GM21367 (cell line): ENCODE measurements at regions not wholly inside any gene's neighbourhood (a gene's known extent, or its start where the extent isn't known, plus 50 kb on each side); places are given as distances from the start of the nearest gene placed in this dataset.
"Not testable (repeated sequence)": the region's sequence is repeated elsewhere in the genome, so short reads cannot be mapped to it uniquely, and the experiment has no call there.

Source experiments
- ATAC-seq: cut with Tn5 transposase; IDR thresholded peaks from one replicate; pipeline ENCODE4 v1.9.1; 2021; ENCODE audit not compliant: unreplicated experiment

DNA sequence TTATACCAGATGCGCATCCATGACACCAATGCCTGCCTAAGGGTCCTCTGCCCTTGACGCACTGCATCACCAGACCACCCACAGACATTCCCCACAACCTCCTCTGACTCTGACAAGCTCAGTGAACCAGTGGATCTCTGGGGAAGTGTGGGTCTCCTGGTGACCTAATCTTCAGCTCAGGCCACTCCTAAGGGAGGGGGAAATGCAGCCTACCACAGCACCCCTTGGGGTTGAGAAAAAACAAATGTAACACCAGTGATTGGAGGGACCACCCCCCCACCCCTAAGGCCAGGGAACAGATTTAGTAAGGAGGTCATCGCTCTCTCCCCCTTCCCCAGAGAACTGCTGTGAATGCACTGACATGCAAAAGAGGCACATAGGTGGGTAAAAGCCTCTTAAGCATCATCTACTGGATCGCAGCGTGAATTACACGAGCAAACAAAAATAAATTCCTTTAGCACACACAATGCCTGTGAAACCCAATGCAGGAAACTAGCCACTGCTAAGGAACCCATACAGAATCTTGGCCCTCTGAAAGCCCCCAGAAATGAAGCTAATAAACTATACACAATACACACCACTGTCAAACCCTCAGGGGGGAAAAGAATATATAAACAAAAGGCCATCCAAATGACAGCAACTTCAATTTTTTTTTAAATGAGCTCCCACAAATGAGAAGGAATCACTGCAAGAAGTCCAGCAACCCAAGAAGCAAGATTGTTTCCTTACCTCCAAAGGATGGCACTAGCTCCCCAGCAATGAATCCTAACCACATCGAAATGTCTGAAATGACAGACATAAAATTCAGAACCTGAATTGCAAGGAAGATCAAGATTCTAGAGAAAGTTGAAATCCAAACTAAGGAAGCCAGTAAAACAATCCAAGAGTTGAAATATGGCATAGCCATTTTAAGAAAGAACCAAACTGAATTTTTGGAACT lies 513.7 kb upstream of the PTGER4 start:
- no peak for ATAC-seq

DNA sequence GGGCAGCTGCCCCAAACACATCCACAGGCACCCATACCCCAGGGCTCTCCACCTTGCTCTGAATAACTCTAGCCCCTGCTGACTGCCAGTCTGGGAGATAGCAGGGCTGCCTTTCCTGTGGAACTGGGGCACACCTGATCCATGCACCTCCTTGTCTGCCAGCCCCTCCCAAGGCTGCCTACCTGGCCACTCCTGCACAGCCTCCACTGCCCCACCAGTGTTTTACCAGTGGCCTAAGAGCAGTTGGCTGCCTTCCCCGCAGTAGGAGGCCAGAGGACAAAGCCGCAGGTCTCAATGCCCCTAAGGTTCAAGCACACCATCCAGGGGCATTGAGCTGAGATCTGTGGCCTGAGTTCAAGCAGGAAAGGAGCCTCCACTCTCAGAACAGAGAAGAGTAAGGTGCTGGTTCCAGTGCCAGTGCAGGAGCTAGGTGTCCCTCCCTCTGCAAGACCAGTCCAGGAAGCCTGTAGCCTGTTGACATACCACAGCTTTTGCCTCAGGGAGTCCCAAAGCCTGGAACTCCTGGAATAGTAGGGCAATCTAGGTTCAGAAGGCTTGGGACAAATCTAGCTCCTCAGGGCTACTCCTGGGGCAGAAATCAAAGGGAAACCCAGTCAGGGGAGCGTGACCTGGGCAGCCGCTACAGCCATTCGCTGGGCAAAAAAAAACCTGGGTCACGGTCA lies 514.5 kb upstream of the PTGER4 start:
- ATAC-seq: no peak

DNA sequence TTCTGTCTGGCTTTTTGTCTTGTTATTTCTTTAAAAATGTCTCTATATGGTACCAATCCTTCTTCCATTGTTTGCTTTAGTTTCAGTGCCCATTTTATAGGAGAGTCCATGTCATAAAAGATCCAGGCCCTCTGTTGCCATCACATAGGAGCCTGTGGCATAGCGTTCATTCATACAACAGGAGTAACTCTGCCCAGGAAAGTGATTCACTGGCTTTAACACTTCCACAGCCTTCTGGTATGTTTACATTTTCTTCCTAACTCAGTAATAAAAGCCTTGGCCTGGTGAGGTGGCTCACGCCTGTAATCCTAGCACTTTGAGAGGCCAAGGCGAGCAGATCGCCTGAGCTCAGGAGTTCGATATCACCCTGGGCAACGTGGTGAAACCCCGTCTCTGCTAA lies 519.3 kb upstream of the PTGER4 start:
- ATAC-seq: no peak

DNA sequence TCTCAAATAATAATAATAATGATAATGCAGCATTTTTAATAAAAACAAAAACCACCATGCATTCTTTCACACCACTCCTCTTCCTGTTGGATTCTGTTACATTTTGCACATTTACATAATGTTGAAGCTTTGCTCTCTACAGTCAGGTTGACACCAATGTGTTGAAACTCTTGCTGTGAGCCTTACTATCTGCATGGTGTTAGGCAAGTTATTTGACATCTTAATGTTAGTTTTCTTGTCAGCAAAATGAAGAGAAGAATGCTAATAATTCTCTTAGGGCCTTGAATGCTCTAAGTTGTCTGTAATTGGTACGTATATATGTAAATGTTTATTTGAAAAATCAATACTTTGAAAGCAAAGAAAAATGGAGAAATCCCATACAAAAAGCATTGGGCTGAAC lies 525.5 kb upstream of the PTGER4 start:
- ATAC-seq: no peak

DNA sequence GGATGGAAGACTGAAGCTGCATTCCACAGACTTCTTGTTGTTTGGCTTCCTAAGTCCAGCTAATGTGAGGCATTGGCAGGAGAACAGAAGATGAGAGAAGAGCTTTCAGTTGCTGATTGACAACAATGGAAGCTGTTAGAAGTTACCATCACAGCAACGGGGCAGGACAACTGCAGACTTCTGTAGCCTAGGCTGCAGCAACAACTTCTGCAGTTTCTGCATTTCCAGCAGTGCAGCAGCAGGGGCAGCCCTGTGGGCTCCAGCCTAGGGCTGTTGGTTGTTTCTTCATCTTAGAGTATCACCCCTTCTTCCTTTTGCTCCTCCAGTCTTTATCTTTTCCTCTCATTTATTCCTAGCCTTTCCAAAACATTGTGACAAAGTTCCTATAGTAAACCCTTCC lies 528.8 kb upstream of the PTGER4 start:
- ATAC-seq: no peak

DNA sequence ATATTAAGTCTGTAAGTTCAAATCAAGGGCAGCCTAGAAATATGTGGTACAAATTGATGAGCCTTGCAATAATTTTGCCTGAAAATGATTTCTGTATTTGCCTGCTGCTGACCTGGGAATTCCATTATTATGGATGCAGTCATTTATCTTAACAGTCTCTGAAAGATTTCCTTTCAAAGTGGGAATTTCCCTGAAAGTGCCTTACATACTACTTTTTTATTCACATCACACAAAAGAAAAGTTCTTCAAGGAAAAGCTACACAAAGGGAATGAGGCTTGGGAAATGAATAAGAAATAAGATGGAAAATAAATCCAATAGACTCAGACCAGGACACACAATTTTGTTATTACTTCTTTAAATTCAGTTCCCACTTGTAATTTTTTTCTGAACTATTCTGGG lies 537.8 kb upstream of the PTGER4 start:
- ATAC-seq: no peak

DNA sequence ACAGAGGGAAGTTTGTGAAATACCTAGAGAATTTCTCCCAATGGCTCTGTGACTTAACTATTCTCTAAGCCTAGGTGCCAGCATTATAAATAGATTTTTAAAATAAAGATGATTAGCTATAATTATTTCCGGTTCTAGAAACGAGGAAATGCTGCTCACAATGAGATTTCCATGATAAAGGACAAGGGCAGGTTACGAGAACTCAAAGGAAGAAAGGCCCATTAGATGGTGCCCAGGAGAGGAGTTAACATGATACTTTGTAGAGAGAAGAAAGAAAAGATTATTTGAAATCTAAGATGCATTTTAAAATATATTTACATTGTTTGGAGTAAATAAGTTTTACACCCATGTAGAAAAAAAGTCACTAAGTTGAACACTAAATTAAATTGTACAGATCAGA lies 538.3 kb upstream of the PTGER4 start:
- ATAC-seq: no peak

DNA sequence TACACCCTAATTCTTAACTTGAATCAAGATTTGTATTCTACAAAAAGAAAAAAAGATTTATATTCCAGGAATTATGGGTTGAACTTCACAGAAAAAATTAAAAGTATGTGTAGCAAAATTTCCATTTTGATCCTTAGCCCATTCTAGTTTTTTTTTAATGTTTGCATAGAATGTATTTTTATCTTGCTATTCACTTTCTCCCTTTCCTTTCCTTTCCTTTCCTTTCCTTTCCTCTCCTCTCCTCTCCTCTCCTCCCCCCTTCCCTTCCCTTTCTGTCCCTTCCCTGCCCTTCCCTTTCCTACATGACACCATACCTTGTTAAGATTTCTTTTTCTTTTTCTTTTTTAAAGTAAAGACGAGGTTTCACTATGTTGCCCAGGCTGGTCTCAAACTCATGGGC lies 542.5 kb upstream of the PTGER4 start:
- ATAC-seq: no peak

DNA sequence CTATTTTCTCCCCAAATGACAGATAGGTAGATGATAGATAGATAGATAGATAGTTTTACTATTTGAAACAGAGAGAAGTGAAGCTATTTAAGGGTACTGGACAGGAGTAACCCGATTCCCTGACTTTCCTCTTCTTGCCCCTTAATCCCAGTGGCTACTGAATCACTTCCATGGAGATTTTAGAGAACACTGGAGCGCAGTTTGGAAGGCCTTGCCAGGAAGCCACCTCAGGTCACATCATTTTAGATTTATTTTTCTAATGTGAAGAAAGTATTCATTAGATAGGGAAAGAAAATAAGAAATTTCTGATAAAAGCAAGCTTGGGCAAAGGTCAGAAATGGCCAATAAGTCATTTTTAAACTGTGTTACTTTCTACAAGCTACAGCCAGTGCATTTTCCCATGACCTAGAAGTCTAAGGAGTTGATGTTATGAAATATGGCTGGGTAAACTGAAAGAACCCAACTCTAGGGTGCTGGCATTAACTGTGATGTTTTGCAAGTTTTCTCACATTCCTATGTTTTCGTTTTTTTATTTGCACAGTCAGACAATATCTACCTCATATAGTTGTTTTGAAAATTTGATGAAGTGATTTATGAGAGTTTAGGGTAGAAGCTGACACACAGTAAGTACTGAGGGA lies 544.7 kb upstream of the PTGER4 start:
- ATAC-seq: no peak

DNA sequence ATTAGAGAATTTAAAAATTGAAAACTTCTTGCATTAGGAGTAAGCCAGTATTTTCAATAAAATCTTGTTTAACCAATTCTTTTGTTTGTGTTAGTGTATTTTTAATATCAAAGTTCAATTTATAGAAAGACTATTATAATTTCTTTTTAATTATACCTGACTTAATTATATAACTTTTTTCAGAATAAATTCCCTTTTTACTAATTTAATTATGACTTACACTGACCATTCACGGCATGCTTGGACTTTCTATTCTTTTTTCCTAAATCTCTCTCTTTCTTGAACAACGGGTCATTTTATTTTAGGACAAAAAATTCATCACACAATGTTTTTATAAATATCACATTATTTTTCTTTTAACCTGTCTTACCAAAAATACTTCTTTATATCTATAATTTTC lies 555.3 kb upstream of the PTGER4 start:
- no peak for ATAC-seq

DNA sequence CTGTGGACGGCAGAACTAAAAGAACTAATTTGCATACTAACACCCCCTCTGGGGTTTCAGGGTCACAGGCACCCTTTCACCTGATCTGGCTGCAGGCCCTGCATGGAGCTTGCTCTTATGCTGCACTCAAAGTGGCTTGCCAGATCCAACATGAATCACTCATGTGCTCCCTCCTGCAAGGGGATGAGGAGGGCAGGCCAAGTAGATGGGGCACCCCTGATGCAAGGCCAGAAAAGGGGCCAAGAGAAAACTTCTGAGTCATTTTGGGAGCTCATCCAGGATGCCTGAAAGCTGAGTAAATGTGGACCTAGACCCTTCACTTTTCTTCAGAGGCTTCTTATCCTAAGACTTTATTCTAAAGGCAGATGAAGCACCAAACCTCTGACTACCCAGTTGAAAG lies 558.5 kb upstream of the PTGER4 start:
- ATAC-seq: no peak

DNA sequence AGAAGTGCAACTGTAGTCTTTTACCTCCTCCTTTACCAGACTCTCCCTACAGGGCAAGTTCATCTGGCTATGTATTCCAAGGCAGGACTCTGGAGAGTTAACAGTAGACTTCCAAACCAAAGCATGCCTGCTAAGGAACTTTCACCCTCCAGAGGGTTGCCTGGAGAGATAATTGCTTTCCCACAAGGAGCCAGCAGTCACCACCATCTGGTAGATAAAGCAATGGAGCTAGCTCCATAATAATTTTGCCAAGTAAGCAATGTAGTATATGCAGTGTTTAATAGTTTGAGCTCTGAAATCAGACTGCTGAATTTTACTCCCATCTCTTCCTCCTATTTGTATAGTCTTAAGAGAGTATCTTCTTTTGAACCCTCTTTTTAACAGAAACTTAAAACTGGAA lies 566.8 kb upstream of the PTGER4 start:
- no peak for ATAC-seq

DNA sequence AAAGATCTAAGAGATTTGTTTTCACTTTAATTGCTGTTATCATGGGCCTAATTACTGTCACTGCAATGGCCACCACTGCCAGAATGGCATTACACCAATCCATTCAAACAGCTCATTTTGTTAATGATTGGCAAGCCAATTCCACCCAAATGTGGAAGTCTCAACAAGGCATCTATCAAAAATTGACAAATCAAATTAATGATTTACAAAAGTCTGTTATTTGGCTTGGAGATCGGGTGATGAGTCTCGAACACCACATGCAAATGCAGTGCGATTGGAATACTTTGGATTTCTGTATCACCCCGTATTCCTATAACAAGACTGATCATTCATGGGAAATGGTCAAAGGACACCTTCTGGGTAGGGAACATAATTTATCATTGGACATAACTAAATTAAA lies 568.7 kb upstream of the PTGER4 start:
- not testable (repeated sequence) for ATAC-seq

DNA sequence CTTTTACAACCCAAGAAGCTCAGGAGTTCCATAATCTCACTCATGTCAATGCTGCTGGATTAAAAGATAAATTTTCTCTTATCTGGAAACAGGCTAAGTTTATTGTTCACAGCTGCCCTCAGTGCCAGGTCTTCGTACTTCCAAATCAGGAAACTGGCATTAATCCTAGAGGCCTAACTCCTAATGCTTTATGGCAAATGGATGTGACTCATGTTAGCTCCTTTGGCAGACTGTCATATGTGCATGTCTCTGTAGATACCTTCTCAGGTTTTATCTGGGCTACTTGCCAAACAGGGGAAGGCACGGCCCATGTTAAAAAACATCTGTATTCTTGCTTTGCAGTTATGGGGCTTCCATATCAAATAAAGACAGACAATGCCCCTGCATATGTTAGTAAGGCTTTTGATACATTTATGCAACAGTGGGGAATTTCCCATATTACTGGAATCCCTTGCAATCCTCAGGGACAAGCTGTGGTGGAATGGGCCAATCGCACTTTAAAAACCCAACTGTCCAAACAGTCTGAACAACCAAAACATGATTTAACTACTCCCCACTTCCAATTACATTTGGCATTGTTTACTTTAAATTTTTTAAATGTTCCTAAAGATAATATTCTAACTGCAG lies 570.8 kb upstream of the PTGER4 start:
- not testable (repeated sequence) for ATAC-seq

DNA sequence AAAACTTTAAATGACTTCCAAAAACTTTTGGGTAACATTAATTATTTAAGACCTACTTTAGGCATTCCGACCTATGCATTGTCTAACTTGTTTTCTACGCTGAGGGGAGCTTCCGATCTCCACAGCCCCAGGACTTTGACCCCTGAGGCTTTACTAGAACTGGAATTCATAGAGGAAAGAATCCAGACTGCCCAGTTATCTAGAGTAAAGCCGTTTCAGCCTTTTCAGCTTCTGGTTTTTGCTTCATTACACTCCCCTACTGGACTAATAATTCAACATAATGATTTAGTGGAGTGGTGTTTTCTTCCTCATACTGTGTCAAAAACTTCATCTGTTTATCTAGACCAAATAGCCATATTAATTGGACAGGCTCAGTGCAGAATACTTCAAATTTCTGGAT lies 571.9 kb upstream of the PTGER4 start:
- not testable (repeated sequence) for ATAC-seq

DNA sequence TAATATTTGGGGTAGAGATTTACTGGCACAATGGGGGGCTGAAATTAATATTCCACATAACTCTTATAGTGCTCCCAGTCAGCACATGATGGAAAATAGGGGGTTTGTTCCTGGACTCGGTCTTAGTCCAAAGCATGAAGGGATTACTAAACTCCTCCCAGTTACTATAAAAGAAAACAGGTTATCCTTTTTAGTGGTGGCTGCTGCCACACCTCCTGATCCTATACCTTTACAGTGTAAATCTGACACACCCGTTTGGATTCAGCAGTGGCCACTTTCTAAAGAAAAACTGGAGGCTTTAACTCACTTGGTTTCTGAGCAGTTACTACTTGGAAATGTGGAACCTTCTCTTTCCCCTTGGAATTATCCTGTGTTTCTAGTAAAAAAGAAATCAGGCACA lies 572.9 kb upstream of the PTGER4 start:
- no peak for ATAC-seq

DNA sequence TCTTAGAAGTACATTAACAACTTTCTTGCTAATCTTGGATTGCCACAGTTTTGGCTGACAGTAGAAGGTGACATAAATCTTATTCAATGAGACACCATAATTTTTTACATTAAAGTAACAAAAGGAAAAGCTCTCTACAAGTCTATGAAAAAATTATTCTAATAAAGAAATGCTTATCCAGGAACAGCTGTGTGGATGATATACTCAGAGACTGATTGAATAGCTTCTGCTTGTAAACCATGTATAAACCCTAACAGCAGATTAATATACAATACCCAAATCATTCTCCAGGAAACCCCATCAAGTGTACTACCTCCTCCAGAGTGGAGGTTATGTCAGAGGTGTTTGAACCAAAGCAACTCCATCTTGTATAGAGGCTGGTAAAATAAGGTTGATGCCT lies 581.4 kb upstream of the PTGER4 start:
- no peak for ATAC-seq

DNA sequence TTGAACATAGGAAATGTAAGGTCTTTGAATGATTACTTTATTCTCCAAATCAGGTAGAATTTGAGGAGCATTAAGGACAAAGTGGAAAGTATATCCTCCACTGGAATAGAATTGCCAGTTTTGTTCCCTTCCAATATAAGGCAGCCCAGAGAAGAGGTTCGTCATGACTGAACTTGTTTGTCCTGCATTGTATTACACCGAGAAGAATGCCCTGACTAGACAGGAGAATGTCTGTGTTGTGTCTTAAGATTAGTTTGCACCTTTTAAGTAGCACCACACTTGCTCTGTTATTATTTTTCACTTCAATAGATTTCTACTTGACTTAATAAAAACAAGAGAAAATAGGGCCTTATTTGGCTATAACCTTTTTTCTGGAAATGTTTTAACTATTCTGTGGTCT lies 586.2 kb upstream of the PTGER4 start:
- no peak for ATAC-seq

DNA sequence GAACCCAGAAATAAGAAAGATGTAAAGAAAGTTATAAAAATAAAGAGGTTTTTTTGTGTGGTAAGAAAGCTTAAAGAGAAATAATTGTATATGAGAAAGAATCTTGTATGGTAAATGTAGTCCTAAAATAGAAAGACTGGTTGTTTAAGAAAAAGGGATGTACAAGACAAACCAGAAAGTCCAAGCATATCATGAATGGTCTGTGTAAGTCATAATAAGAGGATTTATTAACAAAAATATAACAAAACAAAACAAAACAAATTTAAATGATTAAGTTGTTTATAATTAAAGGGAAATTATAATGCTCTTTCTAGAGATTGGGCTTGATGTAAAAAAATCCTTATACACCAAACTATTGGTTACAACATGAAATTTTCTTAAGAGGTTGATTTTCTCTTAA lies 590.4 kb upstream of the PTGER4 start:
- no peak for ATAC-seq

DNA sequence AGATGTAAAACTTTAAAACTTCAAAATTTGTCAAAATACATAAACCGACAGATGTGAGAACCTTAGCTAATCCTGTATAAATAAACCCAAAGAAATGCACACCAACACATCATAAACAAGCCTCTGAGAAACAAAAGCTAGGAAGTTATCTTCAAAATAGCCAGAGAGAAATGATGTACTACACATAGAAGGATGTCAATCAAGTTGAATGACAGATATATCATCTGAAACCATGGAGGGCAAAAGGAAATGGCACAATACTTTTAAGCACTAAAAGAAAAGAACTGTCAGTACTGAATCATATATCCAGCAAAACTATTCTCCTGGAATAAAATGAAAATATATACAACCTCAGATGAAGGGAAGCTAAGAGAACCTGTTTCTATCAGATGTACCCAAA lies 595.1 kb upstream of the PTGER4 start:
- ATAC-seq: no peak

DNA sequence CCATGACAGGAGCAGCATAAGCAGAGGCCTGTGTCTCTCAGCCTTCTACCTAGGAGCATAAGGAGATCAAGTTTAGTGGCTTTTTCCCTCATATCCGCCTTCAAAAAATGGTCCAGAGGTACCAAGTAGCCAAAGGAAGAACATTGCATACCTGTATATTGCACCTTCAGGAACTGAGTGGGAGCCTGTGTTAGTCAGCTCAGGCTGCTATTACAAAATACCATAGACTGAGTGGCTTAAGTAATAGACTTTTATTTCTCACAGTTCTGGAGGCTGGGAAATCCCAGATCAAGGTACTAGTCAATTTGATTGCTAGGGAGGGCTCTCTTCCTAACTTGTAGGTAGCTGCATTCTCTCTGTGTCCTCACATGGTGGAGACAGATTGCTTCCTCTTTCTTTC lies 597.4 kb upstream of the PTGER4 start:
- ATAC-seq: no peak

DNA sequence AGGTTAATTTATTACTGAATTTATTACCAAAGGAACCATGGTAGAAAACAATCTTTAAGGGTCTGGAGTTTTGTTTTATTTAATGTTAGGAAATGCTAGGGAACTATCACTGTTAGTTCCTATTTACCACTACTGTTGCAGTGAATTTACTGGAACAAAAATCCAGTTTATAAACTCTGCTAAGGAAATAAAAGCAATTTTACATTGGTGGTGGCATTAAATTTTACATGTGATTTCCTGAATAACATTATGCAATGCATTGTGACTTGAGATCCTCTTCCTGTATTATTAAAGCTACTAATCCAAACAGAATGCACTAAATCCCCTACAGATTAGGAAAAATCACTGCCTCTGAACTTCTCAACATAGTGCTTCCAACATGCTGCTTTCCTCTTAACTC lies 599.5 kb upstream of the PTGER4 start:
- ATAC-seq: no peak
